CD14-positive monocyte (primary cell): ENCODE measurements at regions not wholly inside any gene's neighbourhood (a gene's known extent, or its start where the extent isn't known, plus 50 kb on each side); places are given as distances from the start of the nearest gene placed in this dataset.

ENCODE experiments used
- DNase-seq, 3 donors: peaks; one replicate each; pipeline ENCODE4 v3.0.0-alpha.2; 2011 to 2022
- H2AFZ ChIP-seq: 2 replicates; pipeline ENCODE4 v1.6.0; 2012; ENCODE audit warnings: mild to moderate bottlenecking, low read depth, low read length, inconsistent platforms; ENCODE audit not compliant: insufficient read depth, poor library complexity, severe bottlenecking
- H3K27ac ChIP-seq, 2 donors: 1 replicate in 1 of 2; 2 replicates in 1 of 2; pipeline ENCODE4 v1.5.1; 2012 to 2013; ENCODE audit warnings: low read length in 2 of 2, control low read depth in 1 of 2, inconsistent platforms in 1 of 2, low read depth in 1 of 2, mild to moderate bottlenecking in 1 of 2
- H3K27me3 ChIP-seq, 2 donors: one replicate each; pipeline versions ENCODE4 v1.6.0 to v1.6.1; 2011 to 2013; ENCODE audit warnings: low read length in 2 of 2; ENCODE audit not compliant: control insufficient read depth in 2 of 2, insufficient read depth in 2 of 2
- H3K36me3 ChIP-seq, 2 donors: replicated peaks in 1 of 2; 1 replicate in 1 of 2; 2 replicates in 1 of 2; pipeline versions ENCODE4 v1.5.1 to v1.6.1; 2012 to 2013; ENCODE audit warnings: low read length in 2 of 2, control low read depth in 1 of 2, inconsistent platforms in 1 of 2, mild to moderate bottlenecking in 1 of 2; ENCODE audit not compliant: insufficient read depth in 2 of 2, control insufficient read depth in 1 of 2
- H3K4me1 ChIP-seq, 2 donors: 1 replicate in 1 of 2; 2 replicates in 1 of 2; pipeline versions ENCODE4 v1.5.1 to v1.6.1; 2012 to 2013; ENCODE audit warnings: low read length in 2 of 2, control low read depth in 1 of 2, inconsistent platforms in 1 of 2, mild to moderate bottlenecking in 1 of 2, moderate library complexity in 1 of 2; ENCODE audit not compliant: insufficient read depth in 2 of 2, control insufficient read depth in 1 of 2
- H3K4me2 ChIP-seq: replicated peaks from 2 replicates; pipeline ENCODE3; 2012; ENCODE audit warnings: low read length, moderate library complexity, mild to moderate bottlenecking; ENCODE audit not compliant: poor library complexity, severe bottlenecking; ENCODE audit errors: extremely low read depth
- H3K4me3 ChIP-seq, 3 experiments: fragments of 200-600 bp in 1 of 3; sonication (generic) in 1 of 3; replicated peaks in 1 of 3; 1 replicate in 2 of 3; 2 replicates in 1 of 3; pipeline ENCODE4 v1.5.1; 2011 to 2013; ENCODE audit warnings: low read length in 3 of 3, mild to moderate bottlenecking in 3 of 3, control low read depth in 2 of 3, low read depth in 2 of 3, inconsistent platforms in 1 of 3, moderate library complexity in 1 of 3
- H3K79me2 ChIP-seq: 2 replicates; pipeline ENCODE4 v1.6.0; 2012; ENCODE audit warnings: mild to moderate bottlenecking, control low read depth, inconsistent platforms, low read length, moderate library complexity; ENCODE audit not compliant: insufficient read depth
- H3K9ac ChIP-seq: 2 replicates; pipeline ENCODE4 v1.6.0; 2017; ENCODE audit warnings: low read length, mild to moderate bottlenecking; ENCODE audit not compliant: insufficient read depth, poor library complexity, severe bottlenecking
- H3K9me3 ChIP-seq, 2 donors: replicated peaks in 1 of 2; 1 replicate in 1 of 2; 2 replicates in 1 of 2; pipeline versions ENCODE4 v1.5.1 to v1.6.1; 2012 to 2013; ENCODE audit warnings: low read length in 2 of 2, control low read depth in 1 of 2; ENCODE audit not compliant: control insufficient read depth in 1 of 2, insufficient read depth in 1 of 2
- H4K20me1 ChIP-seq: 2 replicates; pipeline ENCODE4 v1.6.0; 2012; ENCODE audit warnings: mild to moderate bottlenecking, low read length, control low read depth, moderate library complexity; ENCODE audit not compliant: insufficient read depth
- H3K27ac Mint-ChIP-seq, 7 donors: one replicate each; pipeline ENCODE4 v1.8.0; 2020; ENCODE audit warnings: mild to moderate bottlenecking in 7 of 7, mixed read lengths in 7 of 7, moderate library complexity in 6 of 7, inconsistent platforms in 2 of 7
- H3K27me3 Mint-ChIP-seq, 3 donors: one replicate each; pipeline ENCODE4 v1.8.0; 2021 to 2022; ENCODE audit warnings: low read depth in 3 of 3, mild to moderate bottlenecking in 3 of 3, mixed read lengths in 3 of 3, moderate library complexity in 3 of 3, inconsistent platforms in 1 of 3
- H3K36me3 Mint-ChIP-seq, 2 donors: one replicate each; pipeline ENCODE4 v1.8.0; 2020; ENCODE audit warnings: mixed read lengths in 2 of 2, inconsistent platforms in 1 of 2, mild to moderate bottlenecking in 1 of 2
- H3K4me1 Mint-ChIP-seq: one replicate; pipeline ENCODE4 v1.8.0; 2020; ENCODE audit warnings: mild to moderate bottlenecking, mixed read lengths
- H3K4me3 Mint-ChIP-seq, 2 donors: one replicate each; pipeline ENCODE4 v1.8.0; 2020; ENCODE audit warnings: mild to moderate bottlenecking in 2 of 2, mixed read lengths in 2 of 2, moderate library complexity in 1 of 2
- H3K9me3 Mint-ChIP-seq, 7 donors: one replicate each; pipeline ENCODE4 v1.8.0; 2020 to 2022; ENCODE audit warnings: mixed read lengths in 7 of 7, mild to moderate bottlenecking in 6 of 7, moderate library complexity in 6 of 7, inconsistent platforms in 2 of 7
- WGBS: methylation state at CpG from one replicate; pipeline ENCODE4 v1.1.5; 2013; ENCODE audit warnings: missing lambda C conversion rate; ENCODE audit not compliant: insufficient coverage; 5-methylcytosine and 5-hydroxymethylcytosine counted together
- intact Hi-C, 2 donors: fragments of 100-400 bp; cut with micrococcal nuclease; formaldehyde crosslinking; loops; one replicate each; pipeline versions ENCODE4 v1.15.0 to v1.15.1; 2023
- TF ChIP-seq, protein P1 (sequence below): fragments of 200-600 bp; IDR thresholded peaks from one replicate; pipeline ENCODE4 v1.8.0; 2022; ENCODE audit warnings: antibody characterized with exemption, mild to moderate bottlenecking

DNA sequence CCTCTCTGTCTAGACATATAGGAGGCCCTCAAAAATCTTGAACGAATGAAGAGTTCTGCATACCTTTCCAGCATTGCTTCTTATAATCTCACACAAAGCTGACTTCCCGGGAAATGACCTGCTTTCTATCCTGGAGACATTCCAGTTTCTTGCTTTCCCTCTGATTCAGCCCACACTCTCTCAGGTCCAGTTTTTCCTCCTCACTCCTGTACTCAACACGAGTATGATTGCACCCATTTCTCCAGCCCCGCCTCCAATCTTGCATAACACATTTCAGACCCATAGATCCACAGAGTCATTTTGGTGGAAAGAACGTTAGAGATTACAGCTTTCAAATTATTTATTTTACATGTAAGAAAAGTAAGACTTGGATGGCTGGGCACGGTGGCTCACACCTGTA lies 127.5 kb upstream of the TLR3 start:
- no peaks in the 10 kb centered on the region for H3K4me1 ChIP-seq
- H3K27ac ChIP-seq = no peak overlapping the region
- H3K27ac Mint-ChIP-seq = no peak overlapping the region
- H3K79me2 ChIP-seq = no peaks in the 10 kb centered on the region
- H3K9me3 Mint-ChIP-seq = peaks cover 0 to 3% (median 1%) of the 10 kb centered on the region in 7 donors
- H4K20me1 ChIP-seq = no peaks in the 10 kb centered on the region
- no peak overlapping the region for H2AFZ ChIP-seq
- no peaks in the 10 kb centered on the region for H3K4me1 Mint-ChIP-seq
- H3K9ac ChIP-seq = no peak overlapping the region
- intact Hi-C loops = no loop called here
- WGBS = 100% methylated on average over 1 of the region's 6 CpGs
- no peaks in the 10 kb centered on the region for H3K36me3 ChIP-seq
- no peaks in the 10 kb centered on the region for H3K36me3 Mint-ChIP-seq
- H3K4me3 ChIP-seq = no peak overlapping the region
- H3K4me3 Mint-ChIP-seq = no peak overlapping the region
- no peak overlapping the region for H3K4me2 ChIP-seq
- TF ChIP-seq, protein P1, sequence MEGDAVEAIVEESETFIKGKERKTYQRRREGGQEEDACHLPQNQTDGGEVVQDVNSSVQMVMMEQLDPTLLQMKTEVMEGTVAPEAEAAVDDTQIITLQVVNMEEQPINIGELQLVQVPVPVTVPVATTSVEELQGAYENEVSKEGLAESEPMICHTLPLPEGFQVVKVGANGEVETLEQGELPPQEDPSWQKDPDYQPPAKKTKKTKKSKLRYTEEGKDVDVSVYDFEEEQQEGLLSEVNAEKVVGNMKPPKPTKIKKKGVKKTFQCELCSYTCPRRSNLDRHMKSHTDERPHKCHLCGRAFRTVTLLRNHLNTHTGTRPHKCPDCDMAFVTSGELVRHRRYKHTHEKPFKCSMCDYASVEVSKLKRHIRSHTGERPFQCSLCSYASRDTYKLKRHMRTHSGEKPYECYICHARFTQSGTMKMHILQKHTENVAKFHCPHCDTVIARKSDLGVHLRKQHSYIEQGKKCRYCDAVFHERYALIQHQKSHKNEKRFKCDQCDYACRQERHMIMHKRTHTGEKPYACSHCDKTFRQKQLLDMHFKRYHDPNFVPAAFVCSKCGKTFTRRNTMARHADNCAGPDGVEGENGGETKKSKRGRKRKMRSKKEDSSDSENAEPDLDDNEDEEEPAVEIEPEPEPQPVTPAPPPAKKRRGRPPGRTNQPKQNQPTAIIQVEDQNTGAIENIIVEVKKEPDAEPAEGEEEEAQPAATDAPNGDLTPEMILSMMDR = no peak
- H3K27me3 ChIP-seq = no peaks in the 10 kb centered on the region
- H3K27me3 Mint-ChIP-seq = peaks cover 0 to 3% (median 3%) of the 10 kb centered on the region in 3 donors
- DNase-seq = no peak
- H3K9me3 ChIP-seq = no peaks in the 10 kb centered on the region

DNA sequence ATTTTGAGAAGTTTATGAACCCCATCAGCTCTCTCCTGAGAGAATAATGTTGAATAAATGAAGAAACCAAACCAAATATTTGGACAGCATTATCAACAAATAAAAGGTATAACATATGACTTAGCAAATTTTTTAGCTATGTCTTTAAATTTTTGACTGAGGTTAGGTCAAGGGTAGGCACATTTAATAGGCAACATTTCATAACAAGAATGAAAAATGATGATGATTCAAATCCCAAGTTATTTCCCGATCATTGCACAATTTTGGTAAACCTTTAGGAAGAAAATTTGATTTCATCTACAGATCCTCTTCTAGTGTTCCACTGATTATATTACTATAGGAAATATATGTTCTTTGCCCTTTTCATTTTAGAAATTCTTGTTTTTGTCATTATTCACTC lies 123.7 kb upstream of the TLR3 start:
- Mint-ChIP-seq H3K4me1 (no peaks in the 10 kb centered on the region), H3K9me3 (peaks cover 0 to 3% (median 2%) of the 10 kb centered on the region in 7 donors), H3K27me3 (peaks cover 0 to 8% (median 3%) of the 10 kb centered on the region in 3 donors), H3K36me3 (no peaks in the 10 kb centered on the region), H3K27ac (no peak overlapping the region), H3K4me3 (no peak overlapping the region)
- Histone ChIP-seq H3K79me2 (no peaks in the 10 kb centered on the region), H3K9ac (no peak overlapping the region), H3K27ac (no peak overlapping the region), H3K36me3 (no peaks in the 10 kb centered on the region), H2AFZ (no peak overlapping the region), H3K4me3 (no peak overlapping the region), H3K27me3 (no peaks in the 10 kb centered on the region), H4K20me1 (no peaks in the 10 kb centered on the region), H3K4me2 (no peak overlapping the region), H3K4me1 (no peaks in the 10 kb centered on the region), H3K9me3 (no peaks in the 10 kb centered on the region)
- DNase-seq = no peak
- TF ChIP-seq, protein P1 = no peak
- no CpG with 5 or more reads among the region's 1 CpG for WGBS
- intact Hi-C loops = no loop called here
